HepG2 (cell line): ENCODE measurements at regions not wholly inside any gene's neighbourhood (a gene's known extent, or its start where the extent isn't known, plus 50 kb on each side); places are given as distances from the start of the nearest gene placed in this dataset.

Experiments used
- ATAC-seq: fragments of 200-7000 bp; cut with Tn5 transposase; 3 replicates; pipeline ENCODE4 v1.9.1; 2020; ENCODE audit warnings: mild to moderate bottlenecking, moderate library complexity
- BruUV-seq: library from RNA; stranded (reverse); fragments of 400-500 nt; replicated peaks from 2 replicates; lab custom pipeline; 2021; lab: Mats Ljungman, UMichigan
- CTCF ChIA-PET: fragments of 300-600 bp; formaldehyde crosslinking; extraction: SDS; loops from one replicate; lab custom pipeline; 2021; ENCODE audit warnings: low total read pairs, inconsistent platforms, low intra/inter-chr PET ratio; lab: Yijun Ruan, JAX
- POLR2A ChIA-PET: fragments of 350-600 bp; sonication (Branson Sonifier 250); formaldehyde crosslinking; loops from one replicate; lab custom pipeline; 2020; ENCODE audit warnings: antibody characterized with exemption, inconsistent platforms; lab: Yijun Ruan, JAX
- DNase-seq: peaks from one replicate; pipeline ENCODE4 v3.0.0-alpha.2; 2015; ENCODE audit warnings: low spot score
- FAIRE-seq: peaks from 3 replicates; lab custom pipeline; 2011; peaks lifted over from hg19 to GRCh38; lab: Jason Lieb, UNC
- H2AFZ ChIP-seq: one replicate; pipeline ENCODE4 v1.6.1; 2011; ENCODE audit warnings: low read length, inconsistent platforms
- H3K27ac ChIP-seq: fragments of 300-600 bp; 3 replicates; pipeline ENCODE4 v1.8.0; 2011; ENCODE audit warnings: mixed run types, mild to moderate bottlenecking, mixed read lengths, low read length, inconsistent platforms; ENCODE audit not compliant: insufficient read depth; ENCODE audit errors: extremely low read length
- H3K27me3 ChIP-seq, 2 experiments: fragments of 200-600 bp in 1 of 2; 2 replicates in 1 of 2; 3 replicates in 1 of 2; pipeline versions ENCODE4 v1.6.0 to v1.8.0; 2011; ENCODE audit warnings: low read length in 2 of 2, mild to moderate bottlenecking in 2 of 2, moderate library complexity in 2 of 2, inconsistent platforms in 1 of 2; ENCODE audit not compliant: insufficient read depth in 2 of 2, control insufficient read depth in 1 of 2
- H3K36me3 ChIP-seq, 2 experiments: fragments of 200-600 bp in 1 of 2; replicated peaks in 1 of 2; 2 replicates in 1 of 2; 3 replicates in 1 of 2; pipeline versions ENCODE4 v1.5.1 to v1.8.0; 2011; ENCODE audit warnings: low read length in 2 of 2, inconsistent platforms in 1 of 2; ENCODE audit not compliant: insufficient read depth in 2 of 2, control insufficient read depth in 1 of 2
- H3K4me1 ChIP-seq: 2 replicates; pipeline ENCODE4 v1.5.1; 2012; ENCODE audit warnings: low read length, inconsistent platforms; ENCODE audit not compliant: insufficient read depth
- H3K4me2 ChIP-seq: 2 replicates; pipeline ENCODE4 v1.6.0; 2011; ENCODE audit warnings: low read depth, low read length, inconsistent platforms
- H3K4me3 ChIP-seq, 3 experiments: fragments of 200-600 bp in 1 of 3; sonication (generic), shearing (Covaris generic) in 1 of 3; replicated peaks in 1 of 3; 2 replicates each; pipeline ENCODE4 v1.5.1; 2011 to 2016; ENCODE audit warnings: low read length in 3 of 3, inconsistent platforms in 2 of 3, low read depth in 2 of 3, mild to moderate bottlenecking in 2 of 3, control low read depth in 1 of 3, mixed read lengths in 1 of 3; ENCODE audit not compliant: insufficient read depth in 1 of 3
- H3K79me2 ChIP-seq: one replicate; pipeline ENCODE4 v1.6.1; 2011; ENCODE audit warnings: low read length, inconsistent platforms; ENCODE audit not compliant: insufficient read depth
- H3K9ac ChIP-seq: 2 replicates; pipeline ENCODE4 v1.6.0; 2011; ENCODE audit warnings: mild to moderate bottlenecking, low read depth, low read length, inconsistent platforms; ENCODE audit not compliant: insufficient read depth
- H3K9me3 ChIP-seq: 2 replicates; pipeline ENCODE4 v1.5.1; 2012; ENCODE audit warnings: mild to moderate bottlenecking, low read length
- H4K20me1 ChIP-seq: 2 replicates; pipeline ENCODE4 v1.6.0; 2011; ENCODE audit warnings: inconsistent platforms, mild to moderate bottlenecking, low read length, moderate library complexity; ENCODE audit not compliant: insufficient read depth
- AKAP8 ChIP-seq: sonication (generic); formaldehyde crosslinking; IDR thresholded peaks from 2 replicates; pipeline ENCODE4 v1.5.1; 2020; ENCODE audit warnings: mild to moderate bottlenecking, missing genetic modification reagents
- FOXP1 ChIP-seq, 2 experiments: fragments of 450-650 bp in 1 of 2; IDR thresholded peaks; 2 replicates each; pipeline ENCODE4 v1.6.1; 2017 to 2018; ENCODE audit warnings: antibody characterized with exemption in 1 of 2
- HNRNPUL1 ChIP-seq: fragments of 200-400 bp; formaldehyde crosslinking; IDR thresholded peaks from 2 replicates; pipeline ENCODE4 v1.6.1; 2017; ENCODE audit warnings: low read depth, mild to moderate bottlenecking, low read length, moderate library complexity
- PHF8 ChIP-seq: sonication (generic); formaldehyde crosslinking; IDR thresholded peaks from 2 replicates; pipeline ENCODE4 v1.5.0; 2020; ENCODE audit warnings: missing genetic modification reagents
- ZNF160 ChIP-seq: sonication (generic); formaldehyde crosslinking; IDR thresholded peaks from 2 replicates; pipeline ENCODE4 v1.8.0; 2022; ENCODE audit warnings: mild to moderate bottlenecking, inconsistent platforms, missing genetic modification reagents
- ZNF382 ChIP-seq: sonication (generic); formaldehyde crosslinking; IDR thresholded peaks from 2 replicates; pipeline ENCODE4 v1.5.0; 2020; ENCODE audit warnings: missing genetic modification reagents, mild to moderate bottlenecking, borderline replicate concordance
- ZNF432 ChIP-seq: sonication (generic); formaldehyde crosslinking; IDR thresholded peaks from 2 replicates; pipeline ENCODE4 v1.5.0; 2020; ENCODE audit warnings: missing genetic modification reagents, mild to moderate bottlenecking, borderline replicate concordance
- ZNF446 ChIP-seq: sonication (generic); formaldehyde crosslinking; IDR thresholded peaks from 2 replicates; pipeline ENCODE4 v1.5.0; 2020; ENCODE audit warnings: mild to moderate bottlenecking, missing genetic modification reagents
- ZNF451 ChIP-seq: sonication (generic); formaldehyde crosslinking; IDR thresholded peaks from 2 replicates; pipeline ENCODE4 v1.5.0; 2020; ENCODE audit warnings: mild to moderate bottlenecking, missing genetic modification reagents
- ZNF552 ChIP-seq: sonication (generic); formaldehyde crosslinking; IDR thresholded peaks from 2 replicates; pipeline ENCODE4 v1.9.0; 2022; ENCODE audit warnings: missing genetic modification reagents, mild to moderate bottlenecking, borderline replicate concordance
- ZNF615 ChIP-seq: sonication (generic); formaldehyde crosslinking; IDR thresholded peaks from 2 replicates; pipeline ENCODE4 v1.5.0; 2020; ENCODE audit warnings: mild to moderate bottlenecking, missing genetic modification reagents, borderline replicate concordance
- WGBS: methylation state at CpG from one replicate; pipeline ENCODE4 v1.1.6; 2017; ENCODE audit warnings: low lambda C conversion rate; 5-methylcytosine and 5-hydroxymethylcytosine counted together
- in situ Hi-C: cut with HindIII; loops from 2 replicates; pipeline ENCODE4 v1.10.0; 2017; ENCODE audit warnings: low pct_unique_long_range_greater_than_20kb; ENCODE audit not compliant: extremely low pct_ligation_motif_present
- intact Hi-C: fragments of 100-400 bp; cut with micrococcal nuclease; formaldehyde crosslinking; loops from one replicate; pipeline ENCODE4 v1.10.0; 2022; ENCODE audit not compliant: unreplicated experiment
- TF ChIP-seq, protein P1 (sequence below): sonication (generic); formaldehyde crosslinking; IDR thresholded peaks from 2 replicates; pipeline ENCODE4 v1.5.0; 2020; ENCODE audit warnings: missing genetic modification reagents
- TF ChIP-seq, protein P2 (sequence below): sonication (generic); formaldehyde crosslinking; IDR thresholded peaks from 2 replicates; pipeline ENCODE4 v1.5.0; 2020; ENCODE audit warnings: missing genetic modification reagents
- TF ChIP-seq, protein P3 (sequence below): sonication (generic); formaldehyde crosslinking; IDR thresholded peaks from 2 replicates; pipeline ENCODE4 v1.4.0; 2020; ENCODE audit warnings: missing genetic modification reagents, borderline replicate concordance
- TF ChIP-seq, protein P4 (sequence below): sonication (generic); formaldehyde crosslinking; IDR thresholded peaks from 2 replicates; pipeline ENCODE4 v1.9.0; 2021; ENCODE audit warnings: missing genetic modification reagents, borderline replicate concordance
- TF ChIP-seq, protein P5 (sequence below): sonication (generic); formaldehyde crosslinking; conservative IDR thresholded peaks from 2 replicates; pipeline ENCODE4 v1.4.0; 2020; ENCODE audit warnings: missing genetic modification reagents

DNA sequence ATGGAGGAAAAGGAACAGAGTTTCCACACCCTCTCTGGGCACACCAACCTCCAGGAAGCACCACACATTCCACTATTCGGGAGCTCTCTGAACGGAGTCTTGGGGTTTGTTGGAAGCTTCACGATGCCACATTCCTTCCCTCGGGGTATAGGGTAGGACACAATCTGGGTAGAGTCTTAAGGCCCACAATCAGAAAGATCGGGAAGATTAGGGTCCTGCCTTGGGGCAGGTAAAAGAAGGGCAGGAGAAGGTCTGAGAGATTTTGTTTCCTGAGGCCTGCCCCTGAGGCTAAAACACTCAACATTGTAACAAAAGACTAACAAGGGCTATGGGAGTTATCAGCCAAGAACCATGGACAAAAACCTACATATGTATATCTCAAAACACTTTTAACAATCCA is 89.2 kb upstream of the RAP2B start (continued):
- TF ChIP-seq, protein P1, sequence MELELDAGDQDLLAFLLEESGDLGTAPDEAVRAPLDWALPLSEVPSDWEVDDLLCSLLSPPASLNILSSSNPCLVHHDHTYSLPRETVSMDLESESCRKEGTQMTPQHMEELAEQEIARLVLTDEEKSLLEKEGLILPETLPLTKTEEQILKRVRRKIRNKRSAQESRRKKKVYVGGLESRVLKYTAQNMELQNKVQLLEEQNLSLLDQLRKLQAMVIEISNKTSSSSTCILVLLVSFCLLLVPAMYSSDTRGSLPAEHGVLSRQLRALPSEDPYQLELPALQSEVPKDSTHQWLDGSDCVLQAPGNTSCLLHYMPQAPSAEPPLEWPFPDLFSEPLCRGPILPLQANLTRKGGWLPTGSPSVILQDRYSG: no peak
- TF ChIP-seq FOXP1 (IDR thresholded peaks at IDR 0.05) (no peak), FOXP1 (CRISPR knock-in tag; IDR thresholded peaks at IDR 0.05) (no peak), HNRNPUL1 (no peak), ZNF382 (CRISPR knock-in tag) (no peak), ZNF451 (CRISPR knock-in tag) (no peak), ZNF160 (CRISPR knock-in tag) (no peak), ZNF432 (CRISPR knock-in tag) (no peak), ZNF615 (no peak)
- TF ChIP-seq, protein P2, sequence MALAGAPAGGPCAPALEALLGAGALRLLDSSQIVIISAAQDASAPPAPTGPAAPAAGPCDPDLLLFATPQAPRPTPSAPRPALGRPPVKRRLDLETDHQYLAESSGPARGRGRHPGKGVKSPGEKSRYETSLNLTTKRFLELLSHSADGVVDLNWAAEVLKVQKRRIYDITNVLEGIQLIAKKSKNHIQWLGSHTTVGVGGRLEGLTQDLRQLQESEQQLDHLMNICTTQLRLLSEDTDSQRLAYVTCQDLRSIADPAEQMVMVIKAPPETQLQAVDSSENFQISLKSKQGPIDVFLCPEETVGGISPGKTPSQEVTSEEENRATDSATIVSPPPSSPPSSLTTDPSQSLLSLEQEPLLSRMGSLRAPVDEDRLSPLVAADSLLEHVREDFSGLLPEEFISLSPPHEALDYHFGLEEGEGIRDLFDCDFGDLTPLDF: no peak
- TF ChIP-seq, protein P3, sequence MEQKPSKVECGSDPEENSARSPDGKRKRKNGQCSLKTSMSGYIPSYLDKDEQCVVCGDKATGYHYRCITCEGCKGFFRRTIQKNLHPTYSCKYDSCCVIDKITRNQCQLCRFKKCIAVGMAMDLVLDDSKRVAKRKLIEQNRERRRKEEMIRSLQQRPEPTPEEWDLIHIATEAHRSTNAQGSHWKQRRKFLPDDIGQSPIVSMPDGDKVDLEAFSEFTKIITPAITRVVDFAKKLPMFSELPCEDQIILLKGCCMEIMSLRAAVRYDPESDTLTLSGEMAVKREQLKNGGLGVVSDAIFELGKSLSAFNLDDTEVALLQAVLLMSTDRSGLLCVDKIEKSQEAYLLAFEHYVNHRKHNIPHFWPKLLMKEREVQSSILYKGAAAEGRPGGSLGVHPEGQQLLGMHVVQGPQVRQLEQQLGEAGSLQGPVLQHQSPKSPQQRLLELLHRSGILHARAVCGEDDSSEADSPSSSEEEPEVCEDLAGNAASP (CRISPR knock-in tag): no peak

DNA sequence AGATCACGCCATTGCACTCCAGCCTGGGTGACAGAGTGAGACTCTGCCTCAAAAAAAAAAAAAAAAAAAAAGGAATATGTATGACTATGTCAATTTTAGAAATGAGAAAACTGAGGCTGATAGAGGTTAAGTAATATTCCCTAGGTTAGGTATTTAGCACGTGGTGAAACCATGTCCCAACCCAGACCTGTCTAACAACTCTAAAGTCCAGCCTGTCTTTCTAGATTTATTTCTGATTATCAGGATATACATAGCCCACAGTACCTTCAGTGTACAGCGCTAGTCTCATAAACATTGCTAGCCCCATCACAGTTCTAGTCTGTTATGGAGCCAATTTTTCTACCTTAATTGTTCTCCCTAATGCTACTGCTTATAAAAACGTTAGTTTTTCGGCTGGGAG is 88.4 kb upstream of the RAP2B start:
- BruUV-seq: no TSS peak
- no peak for FAIRE-seq
- H3K9ac ChIP-seq: no peak overlapping the region
- no peak for TF ChIP-seq ZNF446 (CRISPR knock-in tag)
- TF ChIP-seq PHF8 (CRISPR knock-in tag): no peak
- TF ChIP-seq ZNF552 (CRISPR knock-in tag): no peak
- no peak for TF ChIP-seq AKAP8 (CRISPR knock-in tag)
- TF ChIP-seq, protein P4, sequence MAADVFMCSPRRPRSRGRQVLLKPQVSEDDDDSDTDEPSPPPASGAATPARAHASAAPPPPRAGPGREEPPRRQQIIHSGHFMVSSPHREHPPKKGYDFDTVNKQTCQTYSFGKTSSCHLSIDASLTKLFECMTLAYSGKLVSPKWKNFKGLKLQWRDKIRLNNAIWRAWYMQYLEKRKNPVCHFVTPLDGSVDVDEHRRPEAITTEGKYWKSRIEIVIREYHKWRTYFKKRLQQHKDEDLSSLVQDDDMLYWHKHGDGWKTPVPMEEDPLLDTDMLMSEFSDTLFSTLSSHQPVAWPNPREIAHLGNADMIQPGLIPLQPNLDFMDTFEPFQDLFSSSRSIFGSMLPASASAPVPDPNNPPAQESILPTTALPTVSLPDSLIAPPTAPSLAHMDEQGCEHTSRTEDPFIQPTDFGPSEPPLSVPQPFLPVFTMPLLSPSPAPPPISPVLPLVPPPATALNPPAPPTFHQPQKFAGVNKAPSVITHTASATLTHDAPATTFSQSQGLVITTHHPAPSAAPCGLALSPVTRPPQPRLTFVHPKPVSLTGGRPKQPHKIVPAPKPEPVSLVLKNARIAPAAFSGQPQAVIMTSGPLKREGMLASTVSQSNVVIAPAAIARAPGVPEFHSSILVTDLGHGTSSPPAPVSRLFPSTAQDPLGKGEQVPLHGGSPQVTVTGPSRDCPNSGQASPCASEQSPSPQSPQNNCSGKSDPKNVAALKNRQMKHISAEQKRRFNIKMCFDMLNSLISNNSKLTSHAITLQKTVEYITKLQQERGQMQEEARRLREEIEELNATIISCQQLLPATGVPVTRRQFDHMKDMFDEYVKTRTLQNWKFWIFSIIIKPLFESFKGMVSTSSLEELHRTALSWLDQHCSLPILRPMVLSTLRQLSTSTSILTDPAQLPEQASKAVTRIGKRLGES (CRISPR knock-in tag): no peak
- TF ChIP-seq, protein P5, sequence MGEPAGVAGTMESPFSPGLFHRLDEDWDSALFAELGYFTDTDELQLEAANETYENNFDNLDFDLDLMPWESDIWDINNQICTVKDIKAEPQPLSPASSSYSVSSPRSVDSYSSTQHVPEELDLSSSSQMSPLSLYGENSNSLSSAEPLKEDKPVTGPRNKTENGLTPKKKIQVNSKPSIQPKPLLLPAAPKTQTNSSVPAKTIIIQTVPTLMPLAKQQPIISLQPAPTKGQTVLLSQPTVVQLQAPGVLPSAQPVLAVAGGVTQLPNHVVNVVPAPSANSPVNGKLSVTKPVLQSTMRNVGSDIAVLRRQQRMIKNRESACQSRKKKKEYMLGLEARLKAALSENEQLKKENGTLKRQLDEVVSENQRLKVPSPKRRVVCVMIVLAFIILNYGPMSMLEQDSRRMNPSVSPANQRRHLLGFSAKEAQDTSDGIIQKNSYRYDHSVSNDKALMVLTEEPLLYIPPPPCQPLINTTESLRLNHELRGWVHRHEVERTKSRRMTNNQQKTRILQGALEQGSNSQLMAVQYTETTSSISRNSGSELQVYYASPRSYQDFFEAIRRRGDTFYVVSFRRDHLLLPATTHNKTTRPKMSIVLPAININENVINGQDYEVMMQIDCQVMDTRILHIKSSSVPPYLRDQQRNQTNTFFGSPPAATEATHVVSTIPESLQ (CRISPR knock-in tag): no peak

More for the DNA sequence above, 88.4 kb upstream of the RAP2B start:
- no peaks in the 10 kb centered on the region for H3K4me1 ChIP-seq
- H3K27me3 ChIP-seq: no peaks in the 10 kb centered on the region
- no peak overlapping the region for H3K4me2 ChIP-seq
- no peak overlapping the region for H3K4me3 ChIP-seq
- no peak for DNase-seq
- H4K20me1 ChIP-seq: no peaks in the 10 kb centered on the region
- no peak overlapping the region for H3K27ac ChIP-seq
- no peaks in the 10 kb centered on the region for H3K79me2 ChIP-seq
- intact Hi-C loops: no loop called here
- H2AFZ ChIP-seq: no peak overlapping the region
- H3K9me3 ChIP-seq: no peaks in the 10 kb centered on the region
- ATAC-seq: no peak
- in situ Hi-C loops: no loop called here
- CTCF ChIA-PET: no interaction called here
- WGBS: 24% methylated on average over 5 of the region's 5 CpGs
- H3K36me3 ChIP-seq: no peaks in the 10 kb centered on the region
- POLR2A ChIA-PET: no interaction called here
